Umbilical cord (tissue), 1 donor: ENCODE measurements at regions not wholly inside any gene's neighbourhood (a gene's known extent, or its start where the extent isn't known, plus 50 kb on each side); places are given as distances from the start of the nearest gene placed in this dataset.

ENCODE experiments used
- DNase-seq: peaks from one replicate; pipeline ENCODE4 v3.0.0-alpha.2; 2015; ENCODE audit warnings: low spot score

DNA sequence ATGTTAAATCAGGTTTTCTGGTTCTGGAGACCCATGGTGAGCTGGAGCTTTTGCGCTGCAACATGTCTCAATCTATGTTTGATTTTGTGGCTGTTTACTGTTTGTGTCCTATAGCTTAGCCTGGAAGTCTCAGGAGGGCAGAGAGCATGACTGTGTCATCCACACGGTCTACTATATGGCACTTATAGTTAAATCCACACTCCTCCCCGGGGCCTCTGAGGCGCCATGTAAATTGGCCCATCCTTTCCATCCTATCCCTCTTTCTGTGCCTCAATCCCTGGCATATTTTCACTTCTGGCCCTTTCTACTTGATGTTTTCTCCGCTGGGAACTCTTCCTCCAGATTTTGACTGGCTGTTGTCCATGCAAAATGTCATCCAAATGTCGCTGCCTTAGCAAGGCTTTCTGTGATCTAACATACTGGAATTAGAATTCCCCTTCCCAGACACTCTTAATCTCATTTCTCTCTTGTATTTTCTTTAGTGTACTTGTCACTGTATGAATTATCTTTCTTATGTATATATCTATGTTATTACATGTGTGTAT, 560.8 kb upstream of the RGMA start:
- no peak for DNase-seq

DNA sequence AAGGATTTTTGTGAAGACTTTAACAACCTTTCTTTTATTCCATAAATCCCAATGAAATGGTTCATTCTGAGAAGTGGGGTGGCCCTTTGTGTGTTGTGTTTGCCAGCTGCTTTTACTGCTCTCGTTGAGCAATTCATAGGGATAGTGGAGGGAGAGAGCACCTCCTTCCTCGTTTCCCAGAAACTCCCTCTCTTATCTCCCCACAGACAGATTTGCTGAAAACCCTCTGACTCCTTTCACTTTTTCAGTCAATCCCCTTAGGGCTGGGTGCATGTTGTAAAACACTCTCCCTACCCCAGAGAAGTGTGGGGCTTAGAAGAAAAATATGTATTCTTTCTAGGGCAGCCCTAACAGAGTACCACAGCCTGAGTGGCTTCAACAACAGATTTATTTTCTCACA, 557.2 kb upstream of the RGMA start:
- peak; percentile 31 for DNase-seq

- DNase-seq: no peak
Observed at GRCh38 chr15:93645594-93645993, 556.6 kb upstream of the RGMA start.

GRCh38 chr15:93644595-93644994, 555.6 kb upstream of the RGMA start:
- DNase-seq: peak; percentile 11

GRCh38 chr15:93640411-93640962, 551.5 kb upstream of the RGMA start:
- DNase-seq: no peak

DNA sequence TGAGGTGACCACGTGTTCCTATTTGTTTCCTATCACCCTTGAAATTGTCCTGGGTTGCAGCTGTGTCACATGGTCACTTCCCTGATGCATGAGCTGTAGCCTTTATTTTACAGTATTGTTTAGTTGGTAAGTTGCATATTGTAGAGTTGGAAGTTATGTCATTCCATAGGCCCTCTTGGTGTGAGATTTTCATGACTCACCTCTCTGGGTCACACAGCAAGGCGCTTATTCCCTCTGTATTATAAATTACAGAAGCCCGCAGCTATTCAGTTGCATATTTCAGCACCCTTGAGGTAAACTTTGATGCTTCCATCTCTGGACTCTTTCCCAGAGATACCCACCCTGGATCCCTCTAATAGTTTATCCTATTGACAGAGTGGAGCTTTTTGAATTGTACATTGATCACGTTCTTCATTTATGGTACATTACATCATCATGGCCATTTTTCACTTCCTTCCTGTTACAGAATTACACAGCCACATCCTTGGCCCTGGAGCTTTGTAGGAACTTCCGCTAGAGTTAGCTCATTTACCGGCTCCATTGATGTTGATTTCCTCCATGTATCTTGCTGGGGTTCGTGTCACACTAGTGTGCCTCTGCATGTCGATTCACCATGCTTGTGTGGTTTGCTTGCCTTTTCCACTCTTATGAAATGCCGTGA, 543.1 kb upstream of the RGMA start:
- no peak for DNase-seq

DNA sequence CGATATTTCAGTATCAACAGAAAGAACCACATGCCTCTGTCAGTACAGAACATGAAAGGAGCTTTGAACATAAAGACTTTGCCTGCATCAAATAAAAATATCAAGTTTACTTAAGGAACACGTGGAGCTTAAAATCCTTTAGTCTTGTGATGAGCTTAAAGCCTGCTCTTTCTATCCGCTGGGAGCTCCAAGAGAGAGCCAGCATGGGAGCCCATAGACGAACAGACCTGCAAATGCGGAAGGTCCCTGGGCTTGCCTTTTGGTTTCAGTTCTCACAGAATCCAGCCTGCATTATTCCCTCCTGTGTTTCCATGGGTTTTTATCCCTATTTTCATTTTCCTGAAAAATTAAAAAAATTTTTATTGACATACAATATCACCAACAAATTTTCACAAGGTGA, 530.6 kb upstream of the RGMA start:
- peak; percentile 23 for DNase-seq

DNA sequence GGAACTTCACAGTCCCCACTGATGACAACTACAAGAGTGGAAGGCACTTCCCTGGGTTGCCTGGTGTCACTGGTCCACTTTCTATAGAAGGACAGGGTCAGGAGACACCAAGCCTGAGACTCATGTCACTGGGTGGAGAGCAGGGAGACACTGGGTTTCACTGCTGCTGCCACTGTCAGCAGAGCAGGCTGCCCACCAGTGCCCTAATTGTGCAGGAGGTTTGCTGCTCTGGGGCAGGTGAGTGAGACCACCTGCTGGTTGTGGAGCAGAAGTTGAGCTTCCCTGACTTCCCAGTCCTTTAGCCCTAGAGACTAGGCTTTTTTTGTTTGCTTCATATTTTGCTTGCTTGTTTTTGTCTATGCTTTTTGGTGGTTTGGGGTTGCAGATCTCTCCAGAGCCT, 528.4 kb upstream of the RGMA start:
- DNase-seq: no peak

DNA sequence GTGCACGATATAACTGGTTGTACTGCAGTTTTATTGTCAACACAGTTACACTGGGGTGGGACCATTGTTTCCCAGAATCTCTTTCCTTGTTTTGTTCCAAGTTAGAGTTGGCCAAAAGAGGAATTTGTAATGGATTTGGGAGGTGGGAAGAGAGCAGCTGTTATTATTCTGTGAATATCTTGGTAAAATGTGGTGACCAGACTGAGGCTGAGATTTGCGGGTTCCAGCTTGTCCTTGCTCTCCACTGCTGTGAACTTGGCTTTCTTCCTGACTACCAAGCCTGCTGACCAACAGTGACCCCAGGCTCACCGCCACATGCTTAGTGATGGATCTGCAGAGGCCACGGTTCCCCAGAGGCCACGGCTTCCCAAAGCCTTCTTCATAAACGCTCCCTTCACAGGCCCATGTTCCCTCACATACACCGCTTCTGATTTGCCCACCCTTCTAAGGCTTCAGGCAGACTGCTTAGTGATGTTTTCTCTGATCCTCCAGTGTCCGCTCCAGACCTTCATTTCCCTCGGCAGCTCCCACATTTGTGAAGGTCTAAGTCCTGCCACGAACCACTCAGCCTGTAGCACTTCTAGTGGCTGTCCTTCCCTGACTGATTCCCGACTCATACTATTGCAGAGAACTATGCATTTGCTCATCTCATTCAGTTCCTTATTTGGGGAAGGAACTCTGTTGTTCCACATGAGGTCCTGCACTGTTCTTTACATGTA, 525.5 kb upstream of the RGMA start:
- DNase-seq: no peak

DNA sequence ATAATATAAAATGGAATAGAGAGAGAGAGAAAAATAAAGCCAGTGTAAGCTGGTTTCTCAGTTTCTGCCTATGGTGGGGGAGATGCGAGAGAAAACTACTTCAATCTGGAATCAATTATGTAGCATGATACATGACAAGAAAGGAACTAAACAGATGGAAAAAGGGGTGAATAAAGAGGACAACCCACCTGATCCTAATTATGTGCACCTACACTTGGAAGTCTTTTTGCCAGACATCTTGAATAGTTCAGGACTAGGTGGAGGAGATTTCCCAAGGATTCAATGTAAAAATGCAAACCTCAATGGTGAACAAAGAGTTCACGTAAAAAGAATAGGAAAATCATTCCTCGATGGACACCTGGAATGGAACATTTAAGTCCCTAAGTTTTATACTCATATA, 524.4 kb upstream of the RGMA start:
- no peak for DNase-seq

- DNase-seq: no peak
Observed at GRCh38 chr15:93612953-93613352, 523.9 kb upstream of the RGMA start.

DNA sequence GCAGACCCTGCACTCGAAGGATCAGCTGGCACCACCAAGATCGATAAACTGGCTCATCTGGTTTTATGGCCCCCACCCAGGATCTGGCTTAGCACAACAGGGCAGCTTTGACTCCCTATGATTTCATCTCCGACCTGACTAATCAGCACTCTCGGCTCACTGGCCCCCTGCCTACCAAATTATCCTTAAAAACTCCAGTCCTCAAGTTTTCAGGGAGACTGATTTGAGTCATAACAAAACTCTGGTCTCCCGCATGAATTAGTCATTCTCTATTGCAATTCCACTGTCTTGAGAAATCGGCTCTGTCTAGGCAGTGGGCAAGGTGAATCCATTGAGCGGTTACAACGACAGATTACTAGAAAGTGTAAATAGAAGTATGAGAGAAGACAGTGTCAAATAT, 521.9 kb upstream of the RGMA start:
- DNase-seq: no peak

DNA sequence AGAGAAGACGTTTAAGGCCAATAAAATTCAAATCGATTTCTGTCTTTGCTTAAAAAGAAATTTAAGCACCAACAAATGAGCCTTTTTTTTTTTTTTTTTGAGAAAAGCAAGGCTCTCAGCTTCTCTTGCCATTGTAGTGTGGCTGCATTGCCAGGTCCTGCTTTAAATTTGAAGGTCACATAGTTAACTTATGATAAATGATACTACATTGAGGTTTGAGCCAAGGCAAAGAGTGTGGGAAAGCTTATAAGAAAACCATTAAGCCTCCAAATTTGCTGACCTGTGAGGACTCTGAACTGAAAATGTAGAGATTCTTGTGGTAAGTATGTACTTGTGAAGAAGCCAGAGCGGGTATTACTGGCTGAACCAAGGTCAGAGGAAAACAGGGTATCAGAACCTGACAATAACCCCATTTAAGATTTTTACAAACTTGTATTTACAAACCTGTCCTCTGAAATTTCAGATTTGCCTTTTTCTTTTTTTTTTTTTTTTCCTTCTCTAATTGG, 519.7 kb upstream of the RGMA start:
- DNase-seq: no peak

GRCh38 chr15:93603550-93603949, 514.5 kb upstream of the RGMA start:
- DNase-seq: no peak

- DNase-seq: no peak
Observed at GRCh38 chr15:93587059-93587521, 498.1 kb upstream of the RGMA start.

GRCh38 chr15:93585012-93585411, 496.0 kb upstream of the RGMA start:
- peak; percentile 60 for DNase-seq

DNA sequence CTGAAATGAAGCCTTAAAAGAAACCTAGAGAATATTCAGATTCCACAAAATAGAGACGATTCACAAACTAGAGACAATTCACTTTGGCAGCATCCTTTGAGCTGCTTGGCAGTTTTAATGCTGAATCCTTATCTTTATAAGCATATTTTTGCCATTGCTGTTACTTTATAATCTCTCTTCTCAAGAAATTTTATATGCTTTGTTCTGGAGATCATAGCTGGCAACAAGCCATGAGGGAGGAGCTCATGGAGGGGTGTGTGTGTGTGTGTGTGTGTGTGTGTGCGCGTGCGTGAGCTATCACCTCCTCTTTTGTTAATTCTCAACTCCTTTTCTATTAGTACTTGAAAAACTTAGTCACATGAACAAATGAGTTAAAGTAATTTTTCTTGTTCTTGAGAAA, 495.0 kb upstream of the RGMA start:
- peak; percentile 32 for DNase-seq

DNA sequence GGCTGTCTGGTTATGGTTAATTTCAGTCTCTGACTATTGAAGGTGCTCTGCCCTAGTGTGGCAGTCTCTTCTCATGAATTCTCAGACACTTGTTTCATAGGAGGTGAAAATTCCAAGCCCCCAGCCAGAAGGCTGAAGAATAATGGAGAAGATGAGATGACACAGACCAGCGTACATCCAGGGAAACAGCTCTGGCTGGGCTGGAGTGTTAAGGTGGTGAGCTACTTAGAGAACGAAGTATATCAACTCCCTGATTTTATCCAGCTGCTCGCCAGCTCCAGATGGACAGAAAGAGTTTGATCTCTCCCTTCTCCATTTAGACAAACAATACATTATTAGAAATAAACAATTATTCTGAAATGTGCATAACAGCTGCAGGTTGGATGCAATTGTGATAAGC, 494.5 kb upstream of the RGMA start:
- peak; percentile 31 for DNase-seq

DNA sequence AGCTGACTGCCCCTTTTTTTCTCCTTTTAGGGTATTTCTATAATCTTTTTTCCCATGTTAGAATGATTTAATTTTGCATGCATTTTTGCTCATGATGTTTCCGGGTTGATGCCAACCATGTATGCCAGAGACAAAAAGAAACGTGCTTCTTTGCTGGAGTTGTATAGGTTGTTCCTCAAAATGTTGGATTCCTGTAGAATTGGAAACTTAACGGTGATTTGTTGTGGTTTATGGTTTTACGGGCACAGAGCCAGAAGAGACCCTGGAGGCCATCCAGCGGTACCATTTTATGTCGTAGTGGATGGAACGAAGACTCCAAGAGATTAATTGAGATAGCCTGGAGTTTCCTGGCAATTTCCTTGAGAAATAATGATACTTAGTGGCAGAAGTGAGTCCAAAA, 481.5 kb upstream of the RGMA start:
- DNase-seq: no peak

GRCh38 chr15:93566762-93567161, 477.8 kb upstream of the RGMA start:
- no peak for DNase-seq

DNA sequence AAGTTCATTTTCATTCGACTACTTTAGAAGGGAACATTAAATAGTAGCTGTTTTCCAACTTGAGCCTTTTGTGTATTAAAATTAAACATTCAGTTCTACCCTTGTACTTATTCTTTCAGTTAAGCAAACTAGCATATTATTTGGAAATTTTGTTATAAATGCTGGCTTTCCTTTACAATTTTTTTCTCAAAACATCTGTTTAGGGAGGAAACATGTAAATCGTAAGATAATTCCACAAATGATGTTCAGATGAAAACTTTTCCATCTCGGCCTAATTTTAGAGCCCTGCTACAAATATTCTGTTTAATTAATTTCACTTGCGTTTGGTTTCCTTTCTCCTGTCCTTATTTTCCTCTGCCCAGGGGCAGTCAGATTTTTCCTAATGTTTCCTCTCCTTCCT, 476.2 kb upstream of the RGMA start:
- DNase-seq: no peak

- DNase-seq: no peak
Observed at GRCh38 chr15:93563218-93563617, 474.2 kb upstream of the RGMA start.
